ENCODE measurements at regions not wholly inside any gene's neighbourhood (a gene's known extent, or its start where the extent isn't known, plus 50 kb on each side); places are given as distances from the start of the nearest gene placed in this dataset.

GRCh38 chr6:87995461-87995860 is 52.2 kb upstream of the SPACA1 start:
- Histone ChIP-seq H3K9me3 (no peaks in the 10 kb centered on the region), H3K27me3 (peaks cover 6% of the 10 kb centered on the region), H3K4me1 (ENCODE audit: control insufficient read depth in 1 of 2, insufficient read depth in 1 of 2, low read depth in 1 of 2, low read length in 1 of 2) (no peaks in the 10 kb centered on the region), H3K36me3 (no peaks in the 10 kb centered on the region), H3K27ac (no peak overlapping the region), H3K4me3 (ENCODE audit: low read depth in 1 of 2, low read length in 1 of 2) (no peak overlapping the region)
- TF ChIP-seq CTCF (IDR thresholded peaks at IDR 0.05) = no peak

- Histone ChIP-seq H3K9me3 (no peaks in the 10 kb centered on the region), H3K36me3 (no peaks in the 10 kb centered on the region), H3K4me1 (ENCODE audit: control insufficient read depth in 1 of 2, insufficient read depth in 1 of 2, low read depth in 1 of 2, low read length in 1 of 2) (no peaks in the 10 kb centered on the region), H3K27ac (no peak overlapping the region), H3K4me3 (ENCODE audit: low read depth in 1 of 2, low read length in 1 of 2) (no peak overlapping the region), H3K27me3 (peaks cover 6% of the 10 kb centered on the region)
- TF ChIP-seq CTCF (IDR thresholded peaks at IDR 0.05) = no peak
Measured at GRCh38 chr6:87993356-87993755, 54.3 kb upstream of the SPACA1 start.

- TF ChIP-seq CTCF (IDR thresholded peaks at IDR 0.05) = no peak
- Histone ChIP-seq H3K9me3 (no peaks in the 10 kb centered on the region), H3K27me3 (peaks cover 6% of the 10 kb centered on the region)
Measured at GRCh38 chr6:87990871-87991270, 56.8 kb upstream of the SPACA1 start.

GRCh38 chr6:87982134-87982533 is 65.5 kb upstream of the SPACA1 start:
- Histone ChIP-seq H3K4me3 (ENCODE audit: low read depth in 1 of 2, low read length in 1 of 2) (no peak overlapping the region), H3K36me3 (no peaks in the 10 kb centered on the region), H3K27me3 (peaks cover 12% of the 10 kb centered on the region), H3K9me3 (no peaks in the 10 kb centered on the region), H3K27ac (no peak overlapping the region), H3K4me1 (ENCODE audit: control insufficient read depth in 1 of 2, insufficient read depth in 1 of 2, low read depth in 1 of 2, low read length in 1 of 2) (no peaks in the 10 kb centered on the region)
- TF ChIP-seq CTCF (IDR thresholded peaks at IDR 0.05) = no peak

More at GRCh38 chr6:87990871-87991270, 56.8 kb upstream of the SPACA1 start:
- H3K4me1 ChIP-seq (ENCODE audit: control insufficient read depth in 1 of 2, insufficient read depth in 1 of 2, low read depth in 1 of 2, low read length in 1 of 2) = no peaks in the 10 kb centered on the region
- H3K4me3 ChIP-seq (ENCODE audit: low read depth in 1 of 2, low read length in 1 of 2) = no peak overlapping the region
- no peak overlapping the region for H3K27ac ChIP-seq
- H3K36me3 ChIP-seq = no peaks in the 10 kb centered on the region

GRCh38 chr6:87979737-87980136 is 67.9 kb upstream of the SPACA1 start:
- Histone ChIP-seq H3K9me3 (no peaks in the 10 kb centered on the region), H3K27ac (no peak overlapping the region), H3K4me3 (ENCODE audit: low read depth in 1 of 2, low read length in 1 of 2) (no peak overlapping the region), H3K4me1 (ENCODE audit: control insufficient read depth in 1 of 2, insufficient read depth in 1 of 2, low read depth in 1 of 2, low read length in 1 of 2) (no peaks in the 10 kb centered on the region), H3K27me3 (peaks cover 12% of the 10 kb centered on the region), H3K36me3 (no peaks in the 10 kb centered on the region)
- no peak for TF ChIP-seq CTCF (IDR thresholded peaks at IDR 0.05)

- H3K4me3 ChIP-seq (ENCODE audit: low read depth in 1 of 2, low read length in 1 of 2) = no peak overlapping the region
- no peak overlapping the region for H3K27ac ChIP-seq
- no peak for TF ChIP-seq CTCF (IDR thresholded peaks at IDR 0.05)
- H3K27me3 ChIP-seq = peaks cover 12% of the 10 kb centered on the region
- H3K9me3 ChIP-seq = no peaks in the 10 kb centered on the region
- H3K36me3 ChIP-seq = no peaks in the 10 kb centered on the region
- H3K4me1 ChIP-seq (ENCODE audit: control insufficient read depth in 1 of 2, insufficient read depth in 1 of 2, low read depth in 1 of 2, low read length in 1 of 2) = no peaks in the 10 kb centered on the region
Measured at GRCh38 chr6:87976616-87977015, 71.0 kb upstream of the SPACA1 start.
